Mucosa of descending colon (tissue), 3 donors: ENCODE measurements at regions not wholly inside any gene's neighbourhood (a gene's known extent, or its start where the extent isn't known, plus 50 kb on each side); places are given as distances from the start of the nearest gene placed in this dataset.
"Not testable (repeated sequence)": the region's sequence is repeated elsewhere in the genome, so short reads cannot be mapped to it uniquely, and the experiment has no call there.

Source experiments
- ATAC-seq: fragments of 200-7000 bp; cut with Tn5 transposase; one replicate; pipeline ENCODE4 v1.9.1; 2020; ENCODE audit warnings: mild to moderate bottlenecking, moderate library complexity
- DNase-seq, 3 donors: peaks; one replicate each; pipeline ENCODE4 v3.0.0-alpha.2; 2020
- H3K36me3 ChIP-seq: fragments of 200-600 bp; one replicate; pipeline ENCODE4 v1.8.0; 2021; ENCODE audit warnings: low read depth, mild to moderate bottlenecking
- H3K4me1 ChIP-seq: fragments of 200-600 bp; one replicate; pipeline ENCODE4 v1.8.0; 2021; ENCODE audit warnings: low read depth, mild to moderate bottlenecking
- H3K4me3 ChIP-seq: fragments of 200-600 bp; one replicate; pipeline ENCODE4 v1.8.0; 2021; ENCODE audit warnings: mild to moderate bottlenecking
- H3K9me3 ChIP-seq: fragments of 200-600 bp; one replicate; pipeline ENCODE4 v1.8.0; 2021; ENCODE audit warnings: mild to moderate bottlenecking
- intact Hi-C, 2 donors: fragments of 100-400 bp; cut with DNase I in 1 of 2; cut with micrococcal nuclease in 1 of 2; formaldehyde crosslinking; loops; one replicate each; pipeline versions ENCODE4 v1.11.0 to v1.11.1; 2022; cut with DNase I, micrococcal nuclease
- TF ChIP-seq, protein P1 (sequence below): fragments of 200-600 bp; IDR thresholded peaks from one replicate; pipeline ENCODE4 v1.8.0; 2022; ENCODE audit warnings: antibody characterized with exemption, mild to moderate bottlenecking
- donor health status: DM: no; HTN: no; CAD: no; lungs with moderate emphysema.
- donor health status: DM: no; HTN: no; CAD: no.
- donor health status: DM: no; HTN: yes; CAD: no.

GRCh38 chr12:74656251-74656650 lies 118.6 kb downstream of the ATXN7L3B start:
- TF ChIP-seq, protein P1, sequence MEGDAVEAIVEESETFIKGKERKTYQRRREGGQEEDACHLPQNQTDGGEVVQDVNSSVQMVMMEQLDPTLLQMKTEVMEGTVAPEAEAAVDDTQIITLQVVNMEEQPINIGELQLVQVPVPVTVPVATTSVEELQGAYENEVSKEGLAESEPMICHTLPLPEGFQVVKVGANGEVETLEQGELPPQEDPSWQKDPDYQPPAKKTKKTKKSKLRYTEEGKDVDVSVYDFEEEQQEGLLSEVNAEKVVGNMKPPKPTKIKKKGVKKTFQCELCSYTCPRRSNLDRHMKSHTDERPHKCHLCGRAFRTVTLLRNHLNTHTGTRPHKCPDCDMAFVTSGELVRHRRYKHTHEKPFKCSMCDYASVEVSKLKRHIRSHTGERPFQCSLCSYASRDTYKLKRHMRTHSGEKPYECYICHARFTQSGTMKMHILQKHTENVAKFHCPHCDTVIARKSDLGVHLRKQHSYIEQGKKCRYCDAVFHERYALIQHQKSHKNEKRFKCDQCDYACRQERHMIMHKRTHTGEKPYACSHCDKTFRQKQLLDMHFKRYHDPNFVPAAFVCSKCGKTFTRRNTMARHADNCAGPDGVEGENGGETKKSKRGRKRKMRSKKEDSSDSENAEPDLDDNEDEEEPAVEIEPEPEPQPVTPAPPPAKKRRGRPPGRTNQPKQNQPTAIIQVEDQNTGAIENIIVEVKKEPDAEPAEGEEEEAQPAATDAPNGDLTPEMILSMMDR: no peak
- DNase-seq (no peak), ATAC-seq (no peak)
- Histone ChIP-seq H3K4me1 (no peaks in the 10 kb centered on the region), H3K9me3 (no peaks in the 10 kb centered on the region), H3K4me3 (no peak overlapping the region), H3K36me3 (no peaks in the 10 kb centered on the region)
- intact Hi-C loops: no loop called here

DNA sequence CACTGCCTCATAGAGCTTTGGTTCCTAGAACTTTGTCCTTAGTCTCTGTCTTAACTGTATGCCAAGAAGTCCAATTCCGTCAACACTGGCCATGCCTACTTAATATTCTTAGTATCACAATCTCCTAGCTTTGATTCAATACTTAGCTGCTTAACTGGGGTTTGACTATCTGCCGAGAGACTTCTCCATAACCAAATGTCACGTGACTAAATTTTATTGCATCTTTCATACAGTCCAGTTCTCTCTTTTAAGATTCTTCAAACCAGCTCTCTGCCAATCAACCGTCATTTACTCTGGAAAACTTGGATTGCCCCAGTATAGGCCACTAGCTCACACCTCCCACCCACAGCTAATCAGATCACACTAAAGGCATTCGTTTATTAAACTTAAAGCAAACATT lies 122.8 kb downstream of the ATXN7L3B start:
- no peaks in the 10 kb centered on the region for H3K36me3 ChIP-seq
- ATAC-seq (no peak), DNase-seq (no peak)
- no peaks in the 10 kb centered on the region for H3K4me1 ChIP-seq
- TF ChIP-seq, protein P1: no peak
- intact Hi-C loops: no loop called here
- no peak overlapping the region for H3K4me3 ChIP-seq
- no peaks in the 10 kb centered on the region for H3K9me3 ChIP-seq

DNA sequence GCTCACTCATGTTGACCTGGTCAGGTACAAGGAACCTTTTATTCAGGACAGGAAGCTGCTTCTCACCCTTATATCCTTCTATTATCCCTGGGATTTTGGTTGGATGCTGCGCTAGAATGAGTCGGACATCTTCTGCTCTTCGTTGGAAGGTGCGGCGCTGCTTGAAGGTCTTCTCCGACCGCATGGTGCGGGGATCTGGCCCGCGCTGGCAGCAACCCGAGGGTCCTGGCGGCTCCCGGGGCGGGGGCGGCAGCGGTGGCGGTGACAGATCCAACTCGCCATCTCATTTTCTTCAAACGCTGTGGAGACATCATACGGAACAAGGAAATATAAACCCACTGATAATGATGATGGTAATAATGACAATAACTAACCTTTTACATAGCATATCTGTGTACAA lies 126.3 kb downstream of the ATXN7L3B start:
- ATAC-seq: no peak
- TF ChIP-seq, protein P1: no peak
- Histone ChIP-seq H3K4me1 (no peaks in the 10 kb centered on the region), H3K36me3 (no peaks in the 10 kb centered on the region), H3K4me3 (no peak overlapping the region), H3K9me3 (no peaks in the 10 kb centered on the region)
- intact Hi-C loops: no loop called here
- DNase-seq: no peak

- intact Hi-C loops: no loop called here
- TF ChIP-seq, protein P1: no peak
- Histone ChIP-seq H3K9me3 (no peaks in the 10 kb centered on the region), H3K4me1 (no peaks in the 10 kb centered on the region), H3K36me3 (no peaks in the 10 kb centered on the region), H3K4me3 (no peak overlapping the region)
- DNase-seq (no peak), ATAC-seq (no peak)
Measured at GRCh38 chr12:74665690-74666089, 128.1 kb downstream of the ATXN7L3B start.

- ATAC-seq: no peak
- no peaks in the 10 kb centered on the region for H3K9me3 ChIP-seq
- H3K4me3 ChIP-seq: no peak overlapping the region
- TF ChIP-seq, protein P1: no peak
- intact Hi-C loops: no loop called here
- H3K4me1 ChIP-seq: no peaks in the 10 kb centered on the region
- no peak for DNase-seq
- no peaks in the 10 kb centered on the region for H3K36me3 ChIP-seq
Measured at GRCh38 chr12:74671421-74671820, 133.8 kb downstream of the ATXN7L3B start.

DNA sequence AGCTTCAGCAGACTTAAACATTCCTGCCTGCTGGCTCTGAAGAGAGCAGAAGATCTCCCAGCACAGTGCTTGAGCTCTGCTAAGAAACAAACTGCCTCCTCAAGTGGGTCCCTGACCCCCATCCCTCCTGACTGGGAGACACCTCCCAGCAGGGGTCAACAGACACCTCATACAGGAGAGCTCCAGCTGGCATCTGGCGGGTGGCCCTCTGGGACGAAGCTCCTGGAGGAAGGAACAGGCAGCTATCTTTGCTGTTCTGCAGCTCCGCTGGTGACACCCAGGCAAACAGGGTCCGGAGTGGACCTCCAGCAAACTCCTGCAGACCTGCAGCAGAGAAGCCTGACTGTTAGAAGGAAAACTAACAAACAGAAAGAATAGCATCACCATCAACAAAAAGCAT lies 139.3 kb downstream of the ATXN7L3B start:
- H3K9me3 ChIP-seq, H3K4me3 ChIP-seq, ATAC-seq, DNase-seq, H3K4me1 ChIP-seq, H3K36me3 ChIP-seq, intact Hi-C loops: not testable (repeated sequence)
